ENCODE measurements at regions not wholly inside any gene's neighbourhood (a gene's known extent, or its start where the extent isn't known, plus 50 kb on each side); places are given as distances from the start of the nearest gene placed in this dataset.

- Histone ChIP-seq H3F3A (ENCODE audit: low read depth) (no peaks in the 10 kb centered on the region), H2AFZ (ENCODE audit: low read length) (no peak overlapping the region), H3K4me2 (ENCODE audit: low read depth, low read length, poor library complexity, severe bottlenecking) (no peak overlapping the region), H3K79me2 (ENCODE audit: insufficient read depth, low read length) (no peaks in the 10 kb centered on the region), H3K9ac (ENCODE audit: low read depth, low read length, poor library complexity, severe bottlenecking) (no peak overlapping the region), H3K9me3 (ENCODE audit: insufficient read depth, low read depth, low read length) (peaks cover 9% of the 10 kb centered on the region; the same call in 1 of the 2 replicates), H3K4me3 (ENCODE audit: low read length, poor library complexity, severe bottlenecking) (no peak overlapping the region), H3K27me3 (ENCODE audit: insufficient read depth, low read length, poor library complexity, severe bottlenecking) (no peaks in the 10 kb centered on the region), H3K36me3 (ENCODE audit: insufficient read depth, low read length) (no peaks in the 10 kb centered on the region), H3K4me1 (ENCODE audit: insufficient read depth, low read length, poor library complexity, severe bottlenecking) (peaks cover 7% of the 10 kb centered on the region), H3K9me2 (replicated peaks; ENCODE audit: low read depth, low read length) (no peaks in the 10 kb centered on the region), H4K20me1 (ENCODE audit: insufficient read depth, low read length, poor library complexity, severe bottlenecking) (no peaks in the 10 kb centered on the region)
- no peak for TF ChIP-seq CTCF (conservative IDR thresholded peaks at IDR 0.05; ENCODE audit: low read length)
- TF ChIP-seq EZH2phosphoT487 (IDR thresholded peaks at IDR 0.05; ENCODE audit: borderline replicate concordance), result no peak
These were observed 140.1 kb upstream of the NR3C1 start for GRCh38 chr5:143543358-143544255.

- Histone ChIP-seq H3K4me1 (ENCODE audit: insufficient read depth, low read length, poor library complexity, severe bottlenecking) (peaks cover 7% of the 10 kb centered on the region), H3K79me2 (ENCODE audit: insufficient read depth, low read length) (no peaks in the 10 kb centered on the region), H3F3A (ENCODE audit: low read depth) (no peaks in the 10 kb centered on the region), H2AFZ (ENCODE audit: low read length) (no peak overlapping the region), H3K4me2 (ENCODE audit: low read depth, low read length, poor library complexity, severe bottlenecking) (no peak overlapping the region), H3K4me3 (ENCODE audit: low read length, poor library complexity, severe bottlenecking) (no peak overlapping the region), H3K9me3 (ENCODE audit: insufficient read depth, low read depth, low read length) (peaks cover 9% of the 10 kb centered on the region; the same call in 1 of the 2 replicates), H3K9me2 (replicated peaks; ENCODE audit: low read depth, low read length) (no peaks in the 10 kb centered on the region), H4K20me1 (ENCODE audit: insufficient read depth, low read length, poor library complexity, severe bottlenecking) (no peaks in the 10 kb centered on the region), H3K27me3 (ENCODE audit: insufficient read depth, low read length, poor library complexity, severe bottlenecking) (no peaks in the 10 kb centered on the region), H3K36me3 (ENCODE audit: insufficient read depth, low read length) (no peaks in the 10 kb centered on the region), H3K9ac (ENCODE audit: low read depth, low read length, poor library complexity, severe bottlenecking) (no peak overlapping the region)
- TF ChIP-seq CTCF (conservative IDR thresholded peaks at IDR 0.05; ENCODE audit: low read length) (no peak), EZH2phosphoT487 (IDR thresholded peaks at IDR 0.05; ENCODE audit: borderline replicate concordance) (no peak)
These were observed 139.3 kb upstream of the NR3C1 start for GRCh38 chr5:143542798-143543144.

- H3K9me3 ChIP-seq (ENCODE audit: insufficient read depth, low read depth, low read length), result peaks cover 9% of the 10 kb centered on the region; the same call in 1 of the 2 replicates
- H3K36me3 ChIP-seq (ENCODE audit: insufficient read depth, low read length), result no peaks in the 10 kb centered on the region
- H3K27me3 ChIP-seq (ENCODE audit: insufficient read depth, low read length, poor library complexity, severe bottlenecking), result no peaks in the 10 kb centered on the region
- no peak for TF ChIP-seq EZH2phosphoT487 (IDR thresholded peaks at IDR 0.05; ENCODE audit: borderline replicate concordance)
- TF ChIP-seq CTCF (conservative IDR thresholded peaks at IDR 0.05; ENCODE audit: low read length), result no peak
- no peak overlapping the region for H3K4me2 ChIP-seq (ENCODE audit: low read depth, low read length, poor library complexity, severe bottlenecking)
- no peaks in the 10 kb centered on the region for H4K20me1 ChIP-seq (ENCODE audit: insufficient read depth, low read length, poor library complexity, severe bottlenecking)
- H2AFZ ChIP-seq (ENCODE audit: low read length), result 0 out of 2 replicates have a peak overlapping the region, but pooled peaks have one; percentile 59
- no peak overlapping the region for H3K4me3 ChIP-seq (ENCODE audit: low read length, poor library complexity, severe bottlenecking)
- no peaks in the 10 kb centered on the region for H3K79me2 ChIP-seq (ENCODE audit: insufficient read depth, low read length)
- H3K4me1 ChIP-seq (ENCODE audit: insufficient read depth, low read length, poor library complexity, severe bottlenecking), result peaks cover 7% of the 10 kb centered on the region
- H3K9me2 ChIP-seq (replicated peaks; ENCODE audit: low read depth, low read length), result no peaks in the 10 kb centered on the region
- no peaks in the 10 kb centered on the region for H3F3A ChIP-seq (ENCODE audit: low read depth)
- no peak overlapping the region for H3K9ac ChIP-seq (ENCODE audit: low read depth, low read length, poor library complexity, severe bottlenecking)
These were observed 138.7 kb upstream of the NR3C1 start for GRCh38 chr5:143541943-143542797.
